CD4-positive, alpha-beta T cell treated with Interleukin-17A for 1 hour (primary cell): ENCODE measurements at regions not wholly inside any gene's neighbourhood (a gene's known extent, or its start where the extent isn't known, plus 50 kb on each side); places are given as distances from the start of the nearest gene placed in this dataset.

Experiments used
- DNase-seq: peaks from one replicate; pipeline ENCODE4 v3.0.0-alpha.2; 2020

GRCh38 chr6:67300430-67301040 lies 1334.5 kb upstream of the ADGRB3 start:
- DNase-seq: no peak

- no peak for DNase-seq
Observed at GRCh38 chr6:67292169-67292568, 1342.9 kb upstream of the ADGRB3 start.

- DNase-seq: no peak
Observed at GRCh38 chr6:67287566-67287965, 1347.5 kb upstream of the ADGRB3 start.

GRCh38 chr6:67285770-67286495 lies 1349.1 kb upstream of the ADGRB3 start:
- no peak for DNase-seq

GRCh38 chr6:67277312-67277711 lies 1357.8 kb upstream of the ADGRB3 start:
- DNase-seq: no peak

- DNase-seq: no peak
Observed at GRCh38 chr6:67265996-67266921, 1368.8 kb upstream of the ADGRB3 start.

- DNase-seq: no peak
Observed at GRCh38 chr6:67252663-67253062, 1382.4 kb upstream of the ADGRB3 start.

- no peak for DNase-seq
Observed at GRCh38 chr6:67248077-67248476, 1387.0 kb upstream of the ADGRB3 start.

GRCh38 chr6:67244037-67244436 lies 1391.0 kb upstream of the ADGRB3 start:
- no peak for DNase-seq

- no peak for DNase-seq
Observed at GRCh38 chr6:67237277-67237676, 1397.8 kb upstream of the ADGRB3 start.

- no peak for DNase-seq
Observed at GRCh38 chr6:67231092-67231491, 1404.0 kb upstream of the ADGRB3 start.

- no peak for DNase-seq
Observed at GRCh38 chr6:67224989-67225388, 1410.1 kb upstream of the ADGRB3 start.

- DNase-seq: no peak
Observed at GRCh38 chr6:67221226-67221625, 1413.9 kb upstream of the ADGRB3 start.

- no peak for DNase-seq
Observed at GRCh38 chr6:67219346-67219745, 1415.7 kb upstream of the ADGRB3 start.

- no peak for DNase-seq
Observed at GRCh38 chr6:67212584-67212983, 1422.5 kb upstream of the ADGRB3 start.

GRCh38 chr6:67210450-67210849 lies 1424.6 kb upstream of the ADGRB3 start:
- no peak for DNase-seq

- DNase-seq: no peak
Observed at GRCh38 chr6:67201563-67201962, 1433.5 kb upstream of the ADGRB3 start.

- no peak for DNase-seq
Observed at GRCh38 chr6:67200626-67201403, 1434.3 kb upstream of the ADGRB3 start.

GRCh38 chr6:67199425-67199824 lies 1435.7 kb upstream of the ADGRB3 start:
- DNase-seq: no peak

GRCh38 chr6:67190733-67191132 lies 1444.3 kb upstream of the ADGRB3 start:
- DNase-seq: no peak

GRCh38 chr6:67184405-67184804 lies 1450.7 kb upstream of the ADGRB3 start:
- no peak for DNase-seq

GRCh38 chr6:67175101-67175500 lies 1460.0 kb upstream of the ADGRB3 start:
- DNase-seq: no peak

- no peak for DNase-seq
Observed at GRCh38 chr6:67165606-67166005, 1458.6 kb upstream of the EYS start.
